Testis (tissue), 2 donors: ENCODE measurements at regions not wholly inside any gene's neighbourhood (a gene's known extent, or its start where the extent isn't known, plus 50 kb on each side); places are given as distances from the start of the nearest gene placed in this dataset.

Experiments used
- CTCF ChIP-seq, 3 experiments: fragments of 450-650 bp in 2 of 3; fragments of 200-600 bp in 1 of 3; sonication (generic) in 1 of 3; IDR thresholded peaks; one replicate each; pipeline ENCODE4 v1.5.1; 2016 to 2019; ENCODE audit warnings: antibody characterized with exemption in 3 of 3, mild to moderate bottlenecking in 2 of 3, moderate library complexity in 1 of 3
- POLR2A ChIP-seq: fragments of 450-650 bp; IDR thresholded peaks from one replicate; pipeline ENCODE4 v1.6.1; 2017; ENCODE audit warnings: antibody characterized with exemption, mild to moderate bottlenecking, moderate library complexity

DNA sequence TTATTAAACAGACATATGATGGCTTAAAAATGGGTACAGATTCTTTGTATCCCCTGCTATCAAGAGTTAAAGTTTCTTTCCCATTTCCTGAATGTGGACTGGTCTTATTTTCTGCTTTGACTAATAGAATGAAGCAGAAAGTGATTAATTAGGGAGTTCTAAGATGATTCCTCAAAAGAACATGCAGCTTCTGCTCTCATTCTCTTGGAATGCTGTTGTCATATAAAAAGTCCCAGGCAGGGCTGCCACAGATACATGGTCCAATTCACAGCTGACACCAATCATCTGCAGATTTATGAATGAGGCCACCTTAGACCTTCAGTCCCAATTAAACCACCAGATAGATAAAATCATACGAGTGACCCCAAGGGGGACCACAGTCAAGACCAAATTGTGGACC, 844.5 kb upstream of the RAG2 start:
- TF ChIP-seq CTCF (IDR thresholded peaks at IDR 0.05): no peak
- TF ChIP-seq POLR2A: no peak
